ENCODE measurements at regions not wholly inside any gene's neighbourhood (a gene's known extent, or its start where the extent isn't known, plus 50 kb on each side); places are given as distances from the start of the nearest gene placed in this dataset.

- no peaks in the 10 kb centered on the region for H3K27me3 ChIP-seq (ENCODE audit: control insufficient read depth in 3 of 3, insufficient read depth in 3 of 3, low read length in 3 of 3)
- H3K36me3 ChIP-seq (ENCODE audit: control insufficient read depth in 3 of 3, insufficient read depth in 2 of 3, low read depth in 1 of 3, low read length in 3 of 3), result no peaks in the 10 kb centered on the region
- DNase-seq, result no peak
- H3K4me1 ChIP-seq (ENCODE audit: control insufficient read depth in 3 of 3, insufficient read depth in 2 of 3, low read depth in 1 of 3, low read length in 2 of 3), result no peaks in the 10 kb centered on the region
- no peak overlapping the region for H3K4me3 ChIP-seq (ENCODE audit: low read depth in 1 of 3, low read length in 3 of 3)
- H3K27ac ChIP-seq (ENCODE audit: low read depth in 1 of 3, low read length in 2 of 3), result no peak overlapping the region
- no peak for FAIRE-seq
- WGBS, 3 donors, result 82 to 88% (median 88%) methylated on average over 4 of the region's 4 CpGs
- no peaks in the 10 kb centered on the region for H3K9me3 ChIP-seq (ENCODE audit: control insufficient read depth in 2 of 2, insufficient read depth in 1 of 2, low read depth in 1 of 2, low read length in 1 of 2)
Observed at GRCh38 chr6:50442531-50443040, 270.7 kb upstream of the TFAP2D start.

- H3K4me1 ChIP-seq (ENCODE audit: control insufficient read depth in 3 of 3, insufficient read depth in 2 of 3, low read depth in 1 of 3, low read length in 2 of 3), result no peaks in the 10 kb centered on the region
- H3K27ac ChIP-seq (ENCODE audit: low read depth in 1 of 3, low read length in 2 of 3), result no peak overlapping the region
- no peaks in the 10 kb centered on the region for H3K27me3 ChIP-seq (ENCODE audit: control insufficient read depth in 3 of 3, insufficient read depth in 3 of 3, low read length in 3 of 3)
- no peak overlapping the region for H3K4me3 ChIP-seq (ENCODE audit: low read depth in 1 of 3, low read length in 3 of 3)
- H3K36me3 ChIP-seq (ENCODE audit: control insufficient read depth in 3 of 3, insufficient read depth in 2 of 3, low read depth in 1 of 3, low read length in 3 of 3), result no peaks in the 10 kb centered on the region
- no peak for FAIRE-seq
- WGBS, 3 donors, result 81 to 86% (median 84%) methylated on average over 3 of the region's 3 CpGs
- H3K9me3 ChIP-seq (ENCODE audit: control insufficient read depth in 2 of 2, insufficient read depth in 1 of 2, low read depth in 1 of 2, low read length in 1 of 2), result no peaks in the 10 kb centered on the region
- DNase-seq, result no peak
Observed at GRCh38 chr6:50443144-50443543, 270.2 kb upstream of the TFAP2D start.

- H3K9me3 ChIP-seq (ENCODE audit: control insufficient read depth in 2 of 2, insufficient read depth in 1 of 2, low read depth in 1 of 2, low read length in 1 of 2), result no peaks in the 10 kb centered on the region
Observed at GRCh38 chr6:50449128-50449527, 264.2 kb upstream of the TFAP2D start.

GRCh38 chr6:50451826-50452400 lies 261.4 kb upstream of the TFAP2D start:
- no peak for DNase-seq
- no peak for FAIRE-seq
- no peaks in the 10 kb centered on the region for H3K9me3 ChIP-seq (ENCODE audit: control insufficient read depth in 2 of 2, insufficient read depth in 1 of 2, low read depth in 1 of 2, low read length in 1 of 2)
- no peak overlapping the region for H3K27ac ChIP-seq (ENCODE audit: low read depth in 1 of 3, low read length in 2 of 3)
- H3K36me3 ChIP-seq (ENCODE audit: control insufficient read depth in 3 of 3, insufficient read depth in 2 of 3, low read depth in 1 of 3, low read length in 3 of 3), result no peaks in the 10 kb centered on the region
- H3K4me3 ChIP-seq (ENCODE audit: low read depth in 1 of 3, low read length in 3 of 3), result no peak overlapping the region
- H3K27me3 ChIP-seq (ENCODE audit: control insufficient read depth in 3 of 3, insufficient read depth in 3 of 3, low read length in 3 of 3), result no peaks in the 10 kb centered on the region
- no peaks in the 10 kb centered on the region for H3K4me1 ChIP-seq (ENCODE audit: control insufficient read depth in 3 of 3, insufficient read depth in 2 of 3, low read depth in 1 of 3, low read length in 2 of 3)
- WGBS, 3 donors, result 83 to 84% (median 83%) methylated on average over 4 of the region's 4 CpGs

More at GRCh38 chr6:50449128-50449527, 264.2 kb upstream of the TFAP2D start:
- 32 to 60% (median 47%) methylated on average over 2 of the region's 2 CpGs for WGBS, 3 donors
- H3K4me3 ChIP-seq (ENCODE audit: low read depth in 1 of 3, low read length in 3 of 3), result no peak overlapping the region
- H3K27me3 ChIP-seq (ENCODE audit: control insufficient read depth in 3 of 3, insufficient read depth in 3 of 3, low read length in 3 of 3), result no peaks in the 10 kb centered on the region
- FAIRE-seq (no peak), DNase-seq (no peak)
- H3K27ac ChIP-seq (ENCODE audit: low read depth in 1 of 3, low read length in 2 of 3), result no peak overlapping the region
- no peaks in the 10 kb centered on the region for H3K36me3 ChIP-seq (ENCODE audit: control insufficient read depth in 3 of 3, insufficient read depth in 2 of 3, low read depth in 1 of 3, low read length in 3 of 3)
- H3K4me1 ChIP-seq (ENCODE audit: control insufficient read depth in 3 of 3, insufficient read depth in 2 of 3, low read depth in 1 of 3, low read length in 2 of 3), result no peaks in the 10 kb centered on the region

GRCh38 chr6:50455029-50455428 lies 258.3 kb upstream of the TFAP2D start:
- H3K36me3 ChIP-seq (ENCODE audit: control insufficient read depth in 3 of 3, insufficient read depth in 2 of 3, low read depth in 1 of 3, low read length in 3 of 3), result no peaks in the 10 kb centered on the region
- 79 to 82% (median 81%) methylated on average over 7 of the region's 7 CpGs for WGBS, 3 donors

GRCh38 chr6:50457351-50457750 lies 256.0 kb upstream of the TFAP2D start:
- DNase-seq, result no peak
- 54 to 74% (median 64%) methylated on average over 2 of the region's 2 CpGs for WGBS, 3 donors
- Histone ChIP-seq H3K36me3 (ENCODE audit: control insufficient read depth in 3 of 3, insufficient read depth in 2 of 3, low read depth in 1 of 3, low read length in 3 of 3) (no peaks in the 10 kb centered on the region), H3K9me3 (ENCODE audit: control insufficient read depth in 2 of 2, insufficient read depth in 1 of 2, low read depth in 1 of 2, low read length in 1 of 2) (no peaks in the 10 kb centered on the region), H3K4me3 (ENCODE audit: low read depth in 1 of 3, low read length in 3 of 3) (no peak overlapping the region), H3K27ac (ENCODE audit: low read depth in 1 of 3, low read length in 2 of 3) (no peak overlapping the region), H3K4me1 (ENCODE audit: control insufficient read depth in 3 of 3, insufficient read depth in 2 of 3, low read depth in 1 of 3, low read length in 2 of 3) (no peaks in the 10 kb centered on the region), H3K27me3 (ENCODE audit: control insufficient read depth in 3 of 3, insufficient read depth in 3 of 3, low read length in 3 of 3) (no peaks in the 10 kb centered on the region)
- no peak for FAIRE-seq

More at GRCh38 chr6:50455029-50455428, 258.3 kb upstream of the TFAP2D start:
- FAIRE-seq (no peak), DNase-seq (no peak)
- H3K4me3 ChIP-seq (ENCODE audit: low read depth in 1 of 3, low read length in 3 of 3), result no peak overlapping the region
- H3K27me3 ChIP-seq (ENCODE audit: control insufficient read depth in 3 of 3, insufficient read depth in 3 of 3, low read length in 3 of 3), result no peaks in the 10 kb centered on the region
- no peak overlapping the region for H3K27ac ChIP-seq (ENCODE audit: low read depth in 1 of 3, low read length in 2 of 3)
- no peaks in the 10 kb centered on the region for H3K4me1 ChIP-seq (ENCODE audit: control insufficient read depth in 3 of 3, insufficient read depth in 2 of 3, low read depth in 1 of 3, low read length in 2 of 3)
- no peaks in the 10 kb centered on the region for H3K9me3 ChIP-seq (ENCODE audit: control insufficient read depth in 2 of 2, insufficient read depth in 1 of 2, low read depth in 1 of 2, low read length in 1 of 2)

GRCh38 chr6:50461696-50462095 lies 251.6 kb upstream of the TFAP2D start:
- Histone ChIP-seq H3K4me1 (ENCODE audit: control insufficient read depth in 3 of 3, insufficient read depth in 2 of 3, low read depth in 1 of 3, low read length in 2 of 3) (no peaks in the 10 kb centered on the region), H3K36me3 (ENCODE audit: control insufficient read depth in 3 of 3, insufficient read depth in 2 of 3, low read depth in 1 of 3, low read length in 3 of 3) (no peaks in the 10 kb centered on the region), H3K4me3 (ENCODE audit: low read depth in 1 of 3, low read length in 3 of 3) (no peak overlapping the region), H3K27me3 (ENCODE audit: control insufficient read depth in 3 of 3, insufficient read depth in 3 of 3, low read length in 3 of 3) (no peaks in the 10 kb centered on the region), H3K9me3 (ENCODE audit: control insufficient read depth in 2 of 2, insufficient read depth in 1 of 2, low read depth in 1 of 2, low read length in 1 of 2) (no peaks in the 10 kb centered on the region), H3K27ac (ENCODE audit: low read depth in 1 of 3, low read length in 2 of 3) (no peak overlapping the region)
- DNase-seq (no peak), FAIRE-seq (no peak)
- 74 to 85% (median 84%) methylated on average over 2 of the region's 2 CpGs for WGBS, 3 donors

GRCh38 chr6:50463931-50464330 lies 249.4 kb upstream of the TFAP2D start:
- Histone ChIP-seq H3K4me3 (ENCODE audit: low read depth in 1 of 3, low read length in 3 of 3) (no peak overlapping the region), H3K4me1 (ENCODE audit: control insufficient read depth in 3 of 3, insufficient read depth in 2 of 3, low read depth in 1 of 3, low read length in 2 of 3) (no peaks in the 10 kb centered on the region), H3K36me3 (ENCODE audit: control insufficient read depth in 3 of 3, insufficient read depth in 2 of 3, low read depth in 1 of 3, low read length in 3 of 3) (no peaks in the 10 kb centered on the region), H3K9me3 (ENCODE audit: control insufficient read depth in 2 of 2, insufficient read depth in 1 of 2, low read depth in 1 of 2, low read length in 1 of 2) (no peaks in the 10 kb centered on the region), H3K27ac (ENCODE audit: low read depth in 1 of 3, low read length in 2 of 3) (no peak overlapping the region), H3K27me3 (ENCODE audit: control insufficient read depth in 3 of 3, insufficient read depth in 3 of 3, low read length in 3 of 3) (no peaks in the 10 kb centered on the region)
- 76 to 82% (median 78%) methylated on average over 4 of the region's 4 CpGs for WGBS, 3 donors
- DNase-seq (no peak), FAIRE-seq (no peak)

GRCh38 chr6:50467931-50468330 lies 245.4 kb upstream of the TFAP2D start:
- FAIRE-seq (no peak), DNase-seq (no peak)
- Histone ChIP-seq H3K27ac (ENCODE audit: low read depth in 1 of 3, low read length in 2 of 3) (no peak overlapping the region), H3K27me3 (ENCODE audit: control insufficient read depth in 3 of 3, insufficient read depth in 3 of 3, low read length in 3 of 3) (no peaks in the 10 kb centered on the region), H3K4me3 (ENCODE audit: low read depth in 1 of 3, low read length in 3 of 3) (no peak overlapping the region), H3K4me1 (ENCODE audit: control insufficient read depth in 3 of 3, insufficient read depth in 2 of 3, low read depth in 1 of 3, low read length in 2 of 3) (no peaks in the 10 kb centered on the region), H3K9me3 (ENCODE audit: control insufficient read depth in 2 of 2, insufficient read depth in 1 of 2, low read depth in 1 of 2, low read length in 1 of 2) (no peaks in the 10 kb centered on the region), H3K36me3 (ENCODE audit: control insufficient read depth in 3 of 3, insufficient read depth in 2 of 3, low read depth in 1 of 3, low read length in 3 of 3) (no peaks in the 10 kb centered on the region)
- 66 to 80% (median 67%) methylated on average over 4 of the region's 4 CpGs for WGBS, 3 donors

Measured in small intestine (tissue), 7 donors.